B cell (primary cell): ENCODE measurements at regions not wholly inside any gene's neighbourhood (a gene's known extent, or its start where the extent isn't known, plus 50 kb on each side); places are given as distances from the start of the nearest gene placed in this dataset.

ENCODE experiments used
- ATAC-seq: fragments of 200-7000 bp; cut with Tn5 transposase; one replicate; pipeline ENCODE4 v1.10.0; 2021; ENCODE audit warnings: low read depth, mild to moderate bottlenecking, moderate number of reproducible peaks, moderate library complexity
- CTCF ChIA-PET: fragments of 350-600 bp; sonication (Branson Sonifier 250); formaldehyde crosslinking; loops from one replicate; lab custom pipeline; 2021; ENCODE audit warnings: antibody characterized with exemption, inconsistent platforms; lab: Charles Lee
- POLR2A ChIA-PET: fragments of 350-600 bp; sonication (Branson Sonifier 250); formaldehyde crosslinking; loops from one replicate; lab custom pipeline; 2021; ENCODE audit warnings: antibody characterized with exemption; lab: Charles Lee
- DNase-seq: peaks from one replicate; pipeline ENCODE4 v3.0.0; 2013
- H2AFZ ChIP-seq: 2 replicates; pipeline ENCODE4 v1.6.1; 2012; ENCODE audit warnings: mild to moderate bottlenecking, low read depth, low read length; ENCODE audit not compliant: insufficient read depth, poor library complexity, severe bottlenecking
- H3K27ac ChIP-seq, 2 donors: 1 replicate in 1 of 2; 2 replicates in 1 of 2; pipeline ENCODE4 v1.5.1; 2012 to 2013; ENCODE audit warnings: low read length in 2 of 2, mild to moderate bottlenecking in 2 of 2, moderate library complexity in 1 of 2
- H3K27me3 ChIP-seq, 4 experiments: fragments of 200-600 bp in 1 of 4; sonication (generic) in 1 of 4; replicated peaks in 1 of 4; 1 replicate in 2 of 4; 2 replicates in 2 of 4; pipeline versions ENCODE4 v1.6.1 to v1.7.0; 2013 to 2016; ENCODE audit warnings: low read length in 3 of 4, mild to moderate bottlenecking in 2 of 4, mixed read lengths in 1 of 4, moderate library complexity in 1 of 4; ENCODE audit not compliant: insufficient read depth in 4 of 4, control insufficient read depth in 3 of 4; ENCODE audit errors: control extremely low read depth in 1 of 4
- H3K36me3 ChIP-seq, 2 experiments: replicated peaks in 1 of 2; 1 replicate in 1 of 2; 2 replicates in 1 of 2; pipeline versions ENCODE4 v1.6.1 to v1.7.1; 2013; ENCODE audit warnings: low read length in 1 of 2; ENCODE audit not compliant: insufficient read depth in 2 of 2, control insufficient read depth in 1 of 2; ENCODE audit errors: control extremely low read depth in 1 of 2, extremely low read depth in 1 of 2
- H3K4me1 ChIP-seq, 2 donors: fragments of 200-600 bp in 1 of 2; sonication (generic) in 1 of 2; 1 replicate in 1 of 2; 2 replicates in 1 of 2; pipeline versions ENCODE4 v1.5.1 to v1.6.1; 2013 to 2017; ENCODE audit warnings: low read length in 2 of 2; ENCODE audit not compliant: control insufficient read depth in 2 of 2, insufficient read depth in 2 of 2
- H3K4me2 ChIP-seq: replicated peaks from 2 replicates; pipeline ENCODE3; 2012; ENCODE audit warnings: mild to moderate bottlenecking, low read depth, low read length; ENCODE audit not compliant: poor library complexity, severe bottlenecking
- H3K4me3 ChIP-seq, 5 experiments: fragments of 200-600 bp in 1 of 5; sonication (generic) in 1 of 5; 1 replicate in 3 of 5; 2 replicates in 2 of 5; pipeline versions ENCODE4 v1.5.1 to v1.7.0; 2011 to 2016; ENCODE audit warnings: low read length in 4 of 5, mild to moderate bottlenecking in 4 of 5, low read depth in 2 of 5, control low read depth in 1 of 5, moderate library complexity in 1 of 5; ENCODE audit not compliant: insufficient read depth in 1 of 5; ENCODE audit errors: control extremely low read depth in 1 of 5, extremely low read depth in 1 of 5
- H3K79me2 ChIP-seq: fragments of 200-600 bp; sonication (generic); one replicate; pipeline ENCODE4 v1.6.0; 2016; ENCODE audit warnings: low read length; ENCODE audit not compliant: control insufficient read depth, insufficient read depth
- H3K9ac ChIP-seq: fragments of 200-600 bp; sonication (generic); 2 replicates; pipeline ENCODE4 v1.6.1; 2017; ENCODE audit warnings: mild to moderate bottlenecking, low read length, moderate library complexity
- H3K9me3 ChIP-seq, 3 donors: one replicate each; pipeline versions ENCODE4 v1.6.1 to v1.7.1; 2013; ENCODE audit warnings: low read length in 2 of 3; ENCODE audit not compliant: control insufficient read depth in 2 of 3, insufficient read depth in 1 of 3; ENCODE audit errors: control extremely low read depth in 1 of 3
- H4K20me1 ChIP-seq: 2 replicates; pipeline ENCODE4 v1.6.0; 2012; ENCODE audit warnings: mild to moderate bottlenecking, low read length; ENCODE audit not compliant: insufficient read depth, control insufficient read depth, poor library complexity, severe bottlenecking
- H3K27ac Mint-ChIP-seq: one replicate; pipeline ENCODE4 v1.8.0; 2021; ENCODE audit warnings: mixed read lengths
- H3K27me3 Mint-ChIP-seq: one replicate; pipeline ENCODE4 v1.8.0; 2021; ENCODE audit warnings: mixed read lengths
- H3K4me1 Mint-ChIP-seq: one replicate; pipeline ENCODE4 v1.8.0; 2021; ENCODE audit warnings: mixed read lengths
- H3K4me3 Mint-ChIP-seq: one replicate; pipeline ENCODE4 v1.8.0; 2021; ENCODE audit warnings: mixed read lengths
- H3K9me3 Mint-ChIP-seq: one replicate; pipeline ENCODE4 v1.8.0; 2022; ENCODE audit warnings: mixed read lengths; ENCODE audit not compliant: insufficient read depth
- EZH2 ChIP-seq: IDR thresholded peaks from 2 replicates; pipeline ENCODE4 v1.6.1; 2012; ENCODE audit warnings: borderline replicate concordance, low read depth, mild to moderate bottlenecking, moderate library complexity, low read length; ENCODE audit not compliant: insufficient read depth, poor library complexity, severe bottlenecking
- WGBS: methylation state at CpG from one replicate; pipeline ENCODE4 v1.1.5; 2013; ENCODE audit warnings: missing lambda C conversion rate; ENCODE audit not compliant: insufficient coverage; 5-methylcytosine and 5-hydroxymethylcytosine counted together
- intact Hi-C: fragments of 100-400 bp; cut with micrococcal nuclease; formaldehyde crosslinking; loops from one replicate; pipeline ENCODE4 v1.10.0; 2022
- TF ChIP-seq, protein P1 (sequence below): fragments of 200-600 bp; IDR thresholded peaks from one replicate; pipeline ENCODE4 v1.8.0; 2022; ENCODE audit warnings: antibody characterized with exemption, mild to moderate bottlenecking

GRCh38 chr1:219533280-219533679 lies 79.6 kb downstream of the ZC3H11B start:
- Histone ChIP-seq H3K4me3 (no peak overlapping the region), H3K9ac (no peak overlapping the region), H3K4me1 (no peaks in the 10 kb centered on the region), H3K79me2 (no peaks in the 10 kb centered on the region), H3K27ac (no peak overlapping the region), H4K20me1 (no peaks in the 10 kb centered on the region), H2AFZ (no peak overlapping the region), H3K36me3 (no peaks in the 10 kb centered on the region), H3K27me3 (no peaks in the 10 kb centered on the region), H3K4me2 (no peak overlapping the region), H3K9me3 (no peaks in the 10 kb centered on the region)
- Mint-ChIP-seq H3K27me3 (no peaks in the 10 kb centered on the region), H3K4me3 (no peak overlapping the region), H3K9me3 (no peaks in the 10 kb centered on the region), H3K27ac (no peak overlapping the region), H3K4me1 (no peaks in the 10 kb centered on the region)
- DNase-seq (no peak), ATAC-seq (no peak)
- ChIA-PET CTCF (no interaction called here), POLR2A (no interaction called here)
- intact Hi-C loops = no loop called here
- no peak for TF ChIP-seq EZH2
- TF ChIP-seq, protein P1, sequence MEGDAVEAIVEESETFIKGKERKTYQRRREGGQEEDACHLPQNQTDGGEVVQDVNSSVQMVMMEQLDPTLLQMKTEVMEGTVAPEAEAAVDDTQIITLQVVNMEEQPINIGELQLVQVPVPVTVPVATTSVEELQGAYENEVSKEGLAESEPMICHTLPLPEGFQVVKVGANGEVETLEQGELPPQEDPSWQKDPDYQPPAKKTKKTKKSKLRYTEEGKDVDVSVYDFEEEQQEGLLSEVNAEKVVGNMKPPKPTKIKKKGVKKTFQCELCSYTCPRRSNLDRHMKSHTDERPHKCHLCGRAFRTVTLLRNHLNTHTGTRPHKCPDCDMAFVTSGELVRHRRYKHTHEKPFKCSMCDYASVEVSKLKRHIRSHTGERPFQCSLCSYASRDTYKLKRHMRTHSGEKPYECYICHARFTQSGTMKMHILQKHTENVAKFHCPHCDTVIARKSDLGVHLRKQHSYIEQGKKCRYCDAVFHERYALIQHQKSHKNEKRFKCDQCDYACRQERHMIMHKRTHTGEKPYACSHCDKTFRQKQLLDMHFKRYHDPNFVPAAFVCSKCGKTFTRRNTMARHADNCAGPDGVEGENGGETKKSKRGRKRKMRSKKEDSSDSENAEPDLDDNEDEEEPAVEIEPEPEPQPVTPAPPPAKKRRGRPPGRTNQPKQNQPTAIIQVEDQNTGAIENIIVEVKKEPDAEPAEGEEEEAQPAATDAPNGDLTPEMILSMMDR = no peak
- no CpG with 5 or more reads among the region's 1 CpG for WGBS

GRCh38 chr1:219529116-219529515 lies 83.8 kb downstream of the ZC3H11B start:
- DNase-seq = no peak
- H3K79me2 ChIP-seq = no peaks in the 10 kb centered on the region
- no peaks in the 10 kb centered on the region for H3K27me3 Mint-ChIP-seq

More at GRCh38 chr1:219529116-219529515, 83.8 kb downstream of the ZC3H11B start:
- CTCF ChIA-PET = no interaction called here
- intact Hi-C loops = no loop called here
- Histone ChIP-seq H3K36me3 (no peaks in the 10 kb centered on the region), H3K27ac (no peak overlapping the region), H4K20me1 (no peaks in the 10 kb centered on the region), H2AFZ (no peak overlapping the region), H3K4me2 (no peak overlapping the region), H3K4me1 (no peaks in the 10 kb centered on the region), H3K27me3 (no peaks in the 10 kb centered on the region), H3K9me3 (no peaks in the 10 kb centered on the region), H3K9ac (no peak overlapping the region), H3K4me3 (no peak overlapping the region)
- TF ChIP-seq EZH2 = no peak
- TF ChIP-seq, protein P1 = no peak
- POLR2A ChIA-PET = no interaction called here
- H3K4me3 Mint-ChIP-seq = no peak overlapping the region
- no peaks in the 10 kb centered on the region for H3K4me1 Mint-ChIP-seq
- H3K9me3 Mint-ChIP-seq = no peaks in the 10 kb centered on the region
- ATAC-seq = no peak
- WGBS = 48% methylated on average over 2 of the region's 2 CpGs
- no peak overlapping the region for H3K27ac Mint-ChIP-seq
